Type B pancreatic cell (in vitro differentiated cells): ENCODE measurements at regions not wholly inside any gene's neighbourhood (a gene's known extent, or its start where the extent isn't known, plus 50 kb on each side); places are given as distances from the start of the nearest gene placed in this dataset.
A peak's percentile ranks its signal among the peaks of the same experiment; 100 is the strongest.

Source experiments
- DNase-seq: peaks from one replicate; pipeline ENCODE4 v3.0.0; 2021; ENCODE audit warnings: mixed read lengths; ENCODE audit not compliant: unreplicated experiment; ENCODE audit errors: extremely low spot score
- H3K27ac Mint-ChIP-seq: 2 replicates; pipeline ENCODE4 v1.8.0; 2021; ENCODE audit warnings: mild to moderate bottlenecking, mixed read lengths
- H3K27me3 Mint-ChIP-seq: 2 replicates; pipeline ENCODE4 v1.8.0; 2021; ENCODE audit warnings: mixed read lengths
- H3K36me3 Mint-ChIP-seq: 2 replicates; pipeline ENCODE4 v1.8.0; 2021; ENCODE audit warnings: mixed read lengths
- H3K4me1 Mint-ChIP-seq: one replicate; pipeline ENCODE4 v1.8.0; 2021; ENCODE audit warnings: mixed read lengths; ENCODE audit not compliant: unreplicated experiment
- H3K4me3 Mint-ChIP-seq: 2 replicates; pipeline ENCODE4 v1.8.0; 2021; ENCODE audit warnings: mild to moderate bottlenecking, mixed read lengths
- H3K9me3 Mint-ChIP-seq: 2 replicates; pipeline ENCODE4 v1.8.0; 2021; ENCODE audit warnings: mixed read lengths
- CTCF ChIP-seq: fragments of 200-600 bp; sonication (generic); conservative IDR thresholded peaks from 2 replicates; pipeline ENCODE4 v1.5.0; 2021; ENCODE audit warnings: antibody characterized with exemption, mild to moderate bottlenecking

- Mint-ChIP-seq H3K4me3 (no peak overlapping the region), H3K9me3 (no peaks in the 10 kb centered on the region), H3K27me3 (no peaks in the 10 kb centered on the region), H3K36me3 (no peaks in the 10 kb centered on the region), H3K27ac (no peak overlapping the region), H3K4me1 (no peaks in the 10 kb centered on the region)
- no peak for DNase-seq
- no peak for TF ChIP-seq CTCF
Measured at GRCh38 chr3:81876826-81877225, 115.4 kb upstream of the GBE1 start.

- TF ChIP-seq CTCF = no peak
- no peaks in the 10 kb centered on the region for H3K27me3 Mint-ChIP-seq
- no peak overlapping the region for H3K27ac Mint-ChIP-seq
- H3K4me3 Mint-ChIP-seq = no peak overlapping the region
- DNase-seq = no peak
- H3K4me1 Mint-ChIP-seq = no peaks in the 10 kb centered on the region
- no peaks in the 10 kb centered on the region for H3K36me3 Mint-ChIP-seq
- H3K9me3 Mint-ChIP-seq = no peaks in the 10 kb centered on the region
Measured at GRCh38 chr3:81874738-81875137, 113.3 kb upstream of the GBE1 start.

GRCh38 chr3:81872566-81872965, 111.1 kb upstream of the GBE1 start:
- Mint-ChIP-seq H3K36me3 (no peaks in the 10 kb centered on the region), H3K9me3 (no peaks in the 10 kb centered on the region), H3K4me1 (no peaks in the 10 kb centered on the region), H3K27me3 (no peaks in the 10 kb centered on the region), H3K4me3 (no peak overlapping the region), H3K27ac (no peak overlapping the region)
- TF ChIP-seq CTCF = no peak
- DNase-seq = no peak

GRCh38 chr3:81871358-81872155, 110.1 kb upstream of the GBE1 start:
- Mint-ChIP-seq H3K9me3 (no peaks in the 10 kb centered on the region), H3K36me3 (no peaks in the 10 kb centered on the region), H3K4me1 (no peaks in the 10 kb centered on the region), H3K4me3 (no peak overlapping the region), H3K27ac (no peak overlapping the region), H3K27me3 (no peaks in the 10 kb centered on the region)
- peak; percentile 68 for TF ChIP-seq CTCF
- DNase-seq = no peak

- Mint-ChIP-seq H3K4me1 (peaks cover under 1% of the 10 kb centered on the region), H3K36me3 (no peaks in the 10 kb centered on the region), H3K4me3 (no peak overlapping the region), H3K27ac (no peak overlapping the region), H3K27me3 (no peaks in the 10 kb centered on the region), H3K9me3 (peaks cover 7% of the 10 kb centered on the region)
- DNase-seq = no peak
- no peak for TF ChIP-seq CTCF
Measured at GRCh38 chr3:81869382-81869781, 107.9 kb upstream of the GBE1 start.
